Stimulated activated CD4-positive, alpha-beta T cell treated with anti-CD3 and anti-CD28 coated beads, Interleukin-4, amount 100 ng/mL, for 1 hour (primary cell): ENCODE measurements at regions not wholly inside any gene's neighbourhood (a gene's known extent, or its start where the extent isn't known, plus 50 kb on each side); places are given as distances from the start of the nearest gene placed in this dataset.
"Not testable (repeated sequence)": the region's sequence is repeated elsewhere in the genome, so short reads cannot be mapped to it uniquely, and the experiment has no call there.

Experiments
- DNase-seq: peaks from one replicate; pipeline ENCODE4 v3.0.0-alpha.2; 2020

DNA sequence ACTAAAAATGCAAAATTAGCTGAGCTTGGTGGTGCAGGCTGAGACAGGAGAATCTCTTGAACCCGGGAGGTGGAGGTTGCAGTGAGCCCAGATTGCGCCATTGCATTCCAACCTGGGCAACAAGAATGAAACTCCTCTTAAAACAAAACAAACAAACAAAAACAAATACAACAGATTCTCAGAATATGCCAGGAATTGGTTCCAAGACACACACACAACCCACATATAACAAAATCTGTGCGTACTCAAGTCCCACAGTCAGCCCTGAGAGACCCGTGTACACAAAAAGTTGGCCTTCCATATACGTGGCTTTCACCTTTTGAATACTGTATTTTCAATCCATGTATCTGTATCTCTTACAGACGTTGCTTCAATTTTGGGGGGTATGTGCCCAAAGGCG, 98.9 kb upstream of the MARCKS start:
- no peak for DNase-seq

GRCh38 chr6:113758826-113759574, 98.1 kb upstream of the MARCKS start:
- no peak for DNase-seq

GRCh38 chr6:113762641-113763040, 94.5 kb upstream of the MARCKS start:
- DNase-seq: no peak

- no peak for DNase-seq
Observed at GRCh38 chr6:113763311-113763766, 93.8 kb upstream of the MARCKS start.

DNA sequence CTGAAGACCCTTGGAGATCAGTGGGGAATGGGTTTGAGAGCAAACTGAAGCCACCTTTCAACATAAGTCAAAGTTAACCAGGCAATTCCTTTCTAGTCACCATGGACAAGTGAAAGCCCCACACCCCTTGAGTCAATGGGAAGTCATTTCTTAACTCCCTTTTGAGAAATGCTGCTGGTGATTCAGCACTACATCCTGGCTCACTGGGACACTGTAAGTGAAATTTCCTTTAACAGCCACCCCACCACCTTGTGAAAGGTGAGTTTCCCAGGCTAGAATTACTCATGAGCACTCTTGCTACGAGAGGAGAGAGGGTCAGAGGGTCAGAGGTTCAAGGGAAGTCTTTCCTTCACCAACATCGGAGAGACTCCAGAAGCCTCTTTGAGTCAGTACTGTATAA, 93.3 kb upstream of the MARCKS start:
- no peak for DNase-seq

GRCh38 chr6:113765909-113766308, 91.2 kb upstream of the MARCKS start:
- DNase-seq: no peak

DNA sequence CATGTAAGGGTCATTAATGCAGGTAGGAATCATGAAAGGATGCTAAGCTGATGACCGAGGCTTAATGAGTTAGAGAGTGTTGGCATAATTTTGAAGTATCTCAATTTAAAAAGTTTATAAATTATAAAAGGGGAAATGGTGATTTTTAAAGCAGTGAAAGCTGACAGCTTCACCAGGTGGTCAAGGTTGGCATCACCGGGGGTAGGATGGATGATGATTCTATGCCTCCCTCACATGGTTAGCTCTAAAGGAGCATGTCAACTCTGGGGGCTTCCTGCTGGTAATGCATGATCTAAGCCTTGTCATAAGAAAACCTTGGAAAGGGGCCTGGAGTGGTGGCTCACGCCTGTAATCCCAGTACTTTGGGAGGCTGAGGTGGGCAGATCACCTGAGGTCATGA, 89.2 kb upstream of the MARCKS start:
- DNase-seq: no peak

GRCh38 chr6:113772961-113773360, 84.2 kb upstream of the MARCKS start:
- no peak for DNase-seq

GRCh38 chr6:113774127-113774825, 82.9 kb upstream of the MARCKS start:
- DNase-seq: no peak

DNA sequence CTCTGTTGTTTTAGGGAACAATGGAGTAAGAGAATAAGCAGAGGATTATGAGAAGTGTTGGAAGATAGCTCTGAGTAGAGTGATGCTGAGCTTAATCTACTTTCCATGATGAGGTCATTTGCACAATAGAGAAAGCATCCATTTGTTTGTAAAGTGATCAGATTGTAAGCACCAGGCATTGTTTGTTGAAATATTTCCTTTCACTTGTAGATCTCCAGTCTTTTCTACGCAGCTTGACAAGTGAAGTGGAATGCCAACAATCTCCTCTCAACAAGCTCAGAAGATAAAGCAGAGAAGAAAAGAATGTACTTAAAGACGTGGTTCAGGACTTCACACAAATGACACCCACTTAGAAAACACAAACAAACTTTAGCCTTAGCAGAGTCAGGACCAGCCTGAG, 80.1 kb upstream of the MARCKS start:
- no peak for DNase-seq

DNA sequence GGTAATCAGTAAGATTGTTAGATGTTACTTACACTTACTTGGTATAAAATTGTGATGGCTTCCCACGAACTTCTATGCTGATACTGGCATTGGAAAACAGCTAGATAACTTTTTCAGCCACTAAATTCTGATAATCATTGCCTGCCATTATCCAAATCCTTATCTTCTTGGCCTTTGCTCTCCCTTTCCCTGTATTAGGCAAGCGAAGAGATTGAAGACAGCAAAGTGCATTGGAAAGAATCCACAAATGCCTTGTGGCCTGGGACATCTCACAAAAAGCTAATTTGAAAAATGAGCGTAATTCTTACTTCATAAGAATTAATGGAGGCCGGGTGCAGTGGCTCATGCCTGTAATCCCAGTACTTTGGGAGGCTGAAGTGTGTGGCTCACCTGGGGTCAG, 79.5 kb upstream of the MARCKS start:
- no peak for DNase-seq

GRCh38 chr6:113779656-113780055, 77.5 kb upstream of the MARCKS start:
- DNase-seq: no peak

DNA sequence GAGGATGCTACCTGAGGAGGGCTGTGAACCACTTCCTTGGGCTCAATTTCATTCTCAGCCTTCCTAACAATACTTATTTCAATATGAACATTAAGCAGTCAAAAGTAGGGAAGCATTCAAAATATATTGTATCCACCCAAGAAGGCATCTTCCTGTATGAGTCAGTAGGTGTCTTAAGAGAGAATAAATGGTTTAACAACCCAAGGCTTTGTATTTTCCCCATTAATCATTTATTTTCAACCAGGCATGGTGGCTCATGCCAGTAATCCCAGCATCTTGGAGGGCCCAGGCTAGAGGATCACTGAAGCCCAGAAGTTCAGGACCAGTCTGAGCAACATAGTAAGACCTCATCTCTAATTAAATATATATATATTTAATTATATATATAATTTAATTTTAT, 74.5 kb upstream of the MARCKS start:
- DNase-seq: no peak

DNA sequence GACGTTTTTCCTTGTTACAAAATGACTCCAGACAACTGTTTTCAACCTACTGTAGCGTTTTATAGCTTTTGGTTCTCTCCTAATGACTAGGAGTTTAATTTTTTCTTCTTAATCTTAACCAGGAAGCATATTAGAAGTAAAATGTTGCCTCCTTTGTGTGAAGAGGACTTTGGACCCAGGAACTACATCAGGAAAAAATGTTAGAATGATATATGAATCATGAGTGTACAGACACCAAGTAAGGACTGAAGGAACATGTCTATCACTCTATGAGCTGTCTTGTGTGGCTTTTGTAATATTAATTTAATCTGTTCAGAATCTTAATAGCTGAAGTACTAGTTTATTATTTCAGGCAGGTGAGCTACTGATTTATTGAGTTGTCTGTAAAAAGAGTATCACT, 71.0 kb upstream of the MARCKS start:
- no peak for DNase-seq

DNA sequence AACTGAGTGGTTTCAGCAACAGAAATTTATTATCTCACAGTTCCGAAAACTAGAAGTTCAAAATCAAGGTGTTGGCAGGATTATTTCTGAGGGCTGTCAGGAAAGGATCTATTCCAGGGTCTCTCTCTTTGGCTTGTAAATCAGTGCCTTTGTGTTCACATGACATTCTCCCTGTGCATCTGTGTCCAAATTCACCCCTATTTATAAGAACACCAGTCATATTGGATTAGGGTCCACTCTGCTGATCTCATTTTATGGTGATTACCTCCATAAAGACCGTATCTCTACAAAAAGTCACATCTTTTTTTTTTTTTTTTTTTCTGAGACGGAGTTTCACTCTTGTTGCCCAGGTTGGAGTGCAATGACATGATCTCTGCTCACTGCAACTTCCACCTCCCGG, 68.6 kb upstream of the MARCKS start:
- DNase-seq: no peak

DNA sequence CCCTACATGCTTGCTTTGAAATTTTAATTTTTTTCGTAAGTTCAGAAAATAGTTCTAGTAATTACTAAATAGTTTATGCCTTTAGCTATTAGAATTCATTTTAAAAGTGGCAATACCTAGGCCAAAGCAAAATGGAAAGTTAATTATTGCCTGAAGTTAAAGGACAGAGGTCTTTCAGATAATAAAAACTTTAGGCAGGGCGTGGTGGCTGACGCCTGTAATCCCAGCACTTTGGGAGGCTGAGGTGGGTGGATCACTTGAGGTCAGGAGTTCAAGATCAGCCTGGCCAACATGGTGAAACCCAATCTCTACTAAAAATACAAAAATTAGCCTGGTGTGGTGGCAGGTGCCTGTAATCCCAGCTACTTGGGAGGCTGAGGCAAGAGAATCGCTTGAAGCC, 65.9 kb upstream of the MARCKS start:
- not testable (repeated sequence) for DNase-seq

- not testable (repeated sequence) for DNase-seq
Observed at GRCh38 chr6:113795371-113795770, 61.8 kb upstream of the MARCKS start.

GRCh38 chr6:113796038-113796437, 61.1 kb upstream of the MARCKS start:
- no peak for DNase-seq

- no peak for DNase-seq
Observed at GRCh38 chr6:113802779-113803178, 54.4 kb upstream of the MARCKS start.

DNA sequence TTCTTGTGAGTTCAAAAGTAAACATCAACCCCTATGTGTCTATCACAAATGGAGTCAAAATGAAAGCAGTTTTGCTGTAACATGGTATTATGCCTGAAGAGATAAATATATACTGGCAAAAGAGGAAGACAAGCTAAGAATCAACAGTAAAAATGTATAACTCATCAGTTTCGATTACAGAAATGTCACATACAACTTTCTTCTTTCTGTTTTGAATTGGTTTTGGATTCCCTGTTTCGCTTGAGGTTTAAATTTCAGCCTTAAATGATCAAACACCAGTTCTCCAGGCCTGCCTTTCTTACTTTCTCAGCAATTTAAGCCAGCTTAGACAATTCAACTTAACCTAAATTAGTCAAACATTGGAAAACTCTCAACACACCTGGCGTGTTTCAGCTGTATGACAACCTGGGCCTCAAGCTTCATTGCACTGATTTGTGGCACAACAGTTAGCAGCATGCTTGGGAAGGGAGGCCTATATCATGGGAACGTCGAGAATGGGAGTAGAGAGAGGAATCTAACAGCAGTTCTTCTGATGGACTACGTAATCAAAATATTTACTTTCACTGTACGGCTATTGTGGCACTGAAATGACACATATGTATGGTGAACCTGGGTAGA, 51.9 kb upstream of the MARCKS start:
- no peak for DNase-seq

DNA sequence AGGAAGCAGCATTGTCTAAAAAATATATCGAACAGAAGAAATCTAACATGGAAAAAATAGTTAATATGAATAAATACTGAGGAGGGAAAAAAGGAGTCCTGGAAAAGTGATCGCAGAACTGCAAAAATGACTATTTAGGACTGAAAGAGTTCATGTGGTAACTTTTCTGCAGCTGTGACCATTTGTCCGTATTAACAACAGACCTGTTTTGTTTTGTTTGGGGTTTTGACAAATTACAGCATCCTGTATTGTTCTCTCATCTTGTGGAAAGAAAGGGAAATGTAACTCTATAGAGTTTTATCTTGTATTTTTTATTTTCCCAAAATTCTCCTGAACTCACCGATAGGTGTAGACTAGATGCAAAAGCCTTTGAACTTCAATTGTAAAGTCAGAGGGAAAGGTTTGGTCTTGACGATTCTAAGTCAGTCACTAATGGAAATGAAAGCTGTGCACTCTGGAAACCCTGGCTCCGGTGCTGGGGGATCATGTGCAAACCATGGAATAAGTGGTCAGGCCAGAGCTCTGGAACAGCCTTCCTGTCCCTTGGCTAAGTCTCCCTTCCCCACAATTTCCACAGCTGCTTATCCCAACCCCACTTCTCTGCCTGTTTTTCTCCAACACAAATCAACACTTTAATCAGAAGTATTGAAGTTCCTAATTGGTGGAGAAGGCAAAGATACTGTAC, 51.2 kb upstream of the MARCKS start:
- no peak for DNase-seq
